8988T (cell line): ENCODE measurements at regions not wholly inside any gene's neighbourhood (a gene's known extent, or its start where the extent isn't known, plus 50 kb on each side); places are given as distances from the start of the nearest gene placed in this dataset.
A peak's percentile ranks its signal among the peaks of the same experiment; 100 is the strongest.

Source experiments
- DNase-seq: peaks from one replicate; pipeline ENCODE4 v3.0.0; 2011

DNA sequence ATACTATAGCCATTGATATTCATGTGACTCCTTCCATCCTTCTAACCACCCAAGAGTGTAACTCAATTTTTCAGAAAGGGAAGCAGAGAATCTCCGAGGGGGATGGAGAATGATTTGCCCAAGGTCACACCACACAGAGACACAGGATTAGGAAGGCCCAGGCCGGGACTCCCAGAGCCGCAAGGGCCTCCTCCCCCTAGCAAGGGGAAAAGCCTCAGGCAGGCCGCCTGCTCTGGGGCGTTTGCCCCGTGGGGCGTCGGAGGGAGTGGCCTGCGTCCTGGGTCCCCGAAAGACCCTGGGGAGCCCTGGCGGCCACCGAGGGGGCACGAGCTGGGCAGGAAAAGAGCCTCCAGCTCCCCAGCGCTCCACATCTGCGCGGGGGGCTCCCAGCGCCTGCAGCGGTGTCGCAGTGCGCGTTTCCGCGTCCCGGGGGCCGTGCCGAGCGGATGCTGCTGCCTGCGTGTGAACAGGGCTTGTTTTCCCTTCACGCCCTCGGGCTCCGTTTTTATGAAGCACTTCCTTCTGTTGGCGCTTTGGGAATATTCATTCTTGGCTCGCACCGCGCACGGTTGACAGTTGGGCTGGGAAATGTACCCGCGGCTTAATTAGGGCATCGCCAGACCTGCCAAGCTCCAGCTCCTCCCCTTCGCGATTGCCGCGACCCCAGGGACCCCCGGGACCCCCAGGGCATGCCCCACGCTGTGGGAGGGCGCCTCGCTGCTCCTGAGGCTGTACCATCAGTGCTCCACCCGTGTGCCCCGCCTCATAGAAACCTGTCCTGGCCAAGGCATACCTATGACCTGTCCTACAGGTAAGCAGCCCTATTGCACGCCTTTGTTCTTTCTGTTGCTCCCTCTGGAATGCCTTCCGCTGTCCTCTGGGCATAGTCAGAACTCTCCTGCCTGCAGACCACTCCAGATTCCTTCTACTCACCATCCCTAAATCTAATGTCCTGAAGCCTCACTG is 158.9 kb upstream of the GLI2 start:
- DNase-seq = no peak

DNA sequence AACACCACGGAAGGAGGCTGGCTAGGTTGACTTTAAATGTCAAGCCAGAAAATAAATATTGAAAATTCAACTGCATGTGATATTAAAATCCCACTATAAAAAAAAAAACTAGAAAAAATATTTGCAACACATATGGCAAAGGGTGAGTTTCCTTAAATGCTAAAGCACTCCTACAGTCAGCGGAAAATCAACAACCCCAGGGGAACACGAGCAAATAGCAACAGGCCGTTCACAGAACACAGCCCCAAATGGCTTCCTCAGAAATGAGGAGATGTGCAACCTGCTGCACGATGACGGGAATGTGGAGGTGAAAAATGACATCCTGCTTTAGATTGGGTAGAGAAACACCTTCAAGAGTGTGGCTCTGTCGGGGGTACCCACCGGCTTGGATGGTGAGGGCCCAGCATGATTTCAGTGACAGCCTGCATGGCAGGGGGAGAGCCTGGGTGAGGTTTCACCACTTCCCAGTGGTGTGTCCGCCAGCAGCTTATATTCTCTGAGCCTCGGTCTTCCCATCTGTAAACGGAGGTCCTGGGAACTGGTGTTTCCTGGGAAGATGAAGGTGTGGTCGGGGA is 157.9 kb upstream of the GLI2 start:
- DNase-seq = no peak

DNA sequence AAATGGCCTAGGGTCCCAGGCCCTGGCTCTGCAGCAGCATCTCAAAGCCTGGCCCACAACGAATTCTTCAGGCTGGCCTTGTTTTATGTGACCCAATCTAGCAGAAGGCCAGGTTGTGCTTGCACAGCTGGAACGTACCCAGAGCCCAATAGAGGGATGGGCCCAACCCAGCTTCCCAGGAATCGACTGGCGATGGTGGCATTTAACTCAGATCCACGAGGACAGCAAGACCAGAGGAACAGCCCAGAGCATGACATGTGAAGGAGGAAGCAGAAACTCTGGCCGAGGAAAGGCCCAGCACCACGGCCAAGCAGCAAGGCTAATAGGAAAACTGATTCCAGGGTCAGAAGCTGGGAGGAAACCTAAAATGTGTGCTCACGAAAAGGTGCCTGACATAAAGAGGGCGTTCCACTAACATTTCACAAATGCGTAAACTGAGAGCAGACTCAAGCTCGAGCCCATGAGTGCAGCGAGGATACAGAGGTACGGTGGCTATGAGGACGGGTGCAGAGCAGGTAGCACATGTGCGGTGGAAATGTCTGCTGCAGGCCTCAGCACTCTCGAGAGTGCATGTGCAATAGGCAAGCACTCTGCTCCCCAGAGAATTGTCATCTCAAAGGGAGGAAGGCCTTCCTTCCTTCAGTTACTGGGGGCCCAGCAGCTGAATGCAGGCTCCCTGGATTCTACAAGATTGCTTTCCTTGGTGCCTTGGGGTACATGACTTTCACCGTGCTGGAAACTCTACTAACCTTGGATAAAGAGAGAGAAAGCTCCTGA is 156.9 kb upstream of the GLI2 start:
- no peak for DNase-seq

DNA sequence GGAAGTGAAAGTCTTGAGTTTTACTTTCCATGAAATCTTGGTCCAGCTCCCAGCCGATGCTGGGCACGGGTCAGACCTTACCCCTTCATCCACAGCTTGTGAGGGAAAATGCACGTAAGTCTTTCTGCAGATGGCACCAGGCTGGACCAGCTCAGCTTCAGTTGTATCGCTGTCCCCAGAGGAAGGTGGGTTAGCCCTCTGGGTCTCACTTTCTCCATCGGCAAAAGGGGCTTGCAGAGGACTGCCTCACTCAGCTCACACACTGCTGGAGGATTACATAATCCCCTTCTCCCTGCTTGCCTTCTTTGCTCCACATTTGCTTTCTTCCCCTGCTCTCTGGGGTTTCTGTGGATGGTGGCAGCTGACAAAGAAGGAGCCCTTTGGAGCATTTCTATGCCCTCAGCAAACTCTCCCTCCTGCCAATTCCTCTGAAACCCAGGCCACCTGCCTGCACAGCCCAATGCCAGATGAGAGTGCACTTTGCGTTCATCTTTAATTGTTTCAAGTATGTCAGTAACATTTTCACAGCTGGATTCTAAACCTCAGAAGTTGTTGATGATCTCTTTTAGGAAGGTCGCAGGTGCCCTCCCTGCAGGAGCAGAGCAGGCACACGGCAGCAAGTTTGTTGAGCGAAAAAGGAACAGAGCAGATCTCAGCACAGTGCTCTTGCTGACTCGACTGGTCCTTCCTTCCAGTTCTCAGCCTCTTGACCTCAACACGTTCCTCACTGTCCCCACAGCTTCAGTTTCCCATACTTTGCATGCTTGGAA is 155.6 kb upstream of the GLI2 start:
- DNase-seq = no peak

DNA sequence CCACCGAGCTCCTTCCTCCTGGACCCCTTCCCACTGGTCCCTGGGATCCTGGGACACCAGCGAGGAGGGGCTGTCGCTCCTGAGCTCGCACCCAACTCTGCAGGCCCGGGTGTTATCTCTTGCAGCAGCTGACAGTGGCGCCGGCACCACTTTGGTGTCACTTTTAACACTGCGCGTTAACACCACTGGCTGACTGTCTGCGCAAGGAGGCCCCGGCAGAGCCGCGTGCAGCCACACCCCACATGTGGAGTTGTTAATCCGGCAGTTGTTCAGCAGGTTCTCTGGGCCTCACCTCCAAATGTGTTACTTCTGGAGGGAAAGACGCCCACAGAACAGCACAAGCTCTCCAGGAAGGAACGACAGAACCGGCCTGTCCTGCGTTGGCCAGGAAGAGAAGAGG is 155.0 kb upstream of the GLI2 start:
- no peak for DNase-seq

DNA sequence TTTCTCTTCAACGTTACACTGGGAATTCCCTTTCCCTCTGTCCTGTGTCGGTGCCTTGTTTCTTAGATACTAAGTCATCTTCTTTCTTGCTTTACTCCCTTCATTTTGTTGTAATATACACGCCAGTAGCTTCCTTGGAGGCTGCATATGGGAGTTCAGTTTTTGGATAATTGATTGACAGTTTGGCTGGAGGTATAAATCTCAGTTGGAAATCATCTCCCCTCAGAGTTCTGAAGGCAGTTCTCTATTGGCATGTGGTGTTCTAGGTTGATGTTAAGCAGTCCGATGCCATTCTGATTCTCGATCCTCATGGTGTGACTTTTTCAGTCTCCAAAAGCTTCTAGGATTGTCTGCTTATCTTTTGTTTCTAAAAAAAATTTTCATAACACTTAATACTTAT is 152.5 kb upstream of the GLI2 start:
- no peak for DNase-seq

DNA sequence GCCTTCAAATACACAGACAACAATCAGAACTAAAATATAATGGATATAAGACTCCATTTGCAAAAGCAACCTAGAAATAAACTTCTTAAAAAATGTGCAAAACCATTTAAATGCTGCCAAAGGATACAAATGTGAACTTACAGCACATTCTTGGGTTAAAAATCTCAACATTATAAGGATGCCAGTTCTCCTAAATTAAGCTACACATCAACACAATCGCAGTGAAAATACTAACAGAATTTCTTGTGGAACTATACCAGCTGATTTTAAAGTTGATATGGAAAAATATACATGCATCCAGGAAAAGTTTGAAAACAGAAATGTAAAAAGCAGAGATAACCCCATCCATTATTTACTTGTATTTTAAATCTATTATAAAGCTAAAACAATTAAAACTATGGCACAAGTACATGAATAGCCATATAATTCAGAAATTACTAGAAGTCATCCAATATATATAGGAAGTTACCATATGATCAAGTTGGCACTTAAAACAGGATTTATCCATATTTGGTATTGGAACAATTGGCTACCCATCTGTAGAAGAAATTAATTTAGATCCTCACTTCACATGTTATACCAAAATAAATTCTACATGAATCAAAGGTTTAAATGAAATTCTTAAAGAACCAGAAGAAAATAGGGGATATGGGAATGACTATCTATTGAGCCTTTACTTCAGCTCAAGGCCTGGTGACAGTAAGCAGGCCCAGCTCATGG is 151.7 kb upstream of the GLI2 start:
- DNase-seq = no peak

DNA sequence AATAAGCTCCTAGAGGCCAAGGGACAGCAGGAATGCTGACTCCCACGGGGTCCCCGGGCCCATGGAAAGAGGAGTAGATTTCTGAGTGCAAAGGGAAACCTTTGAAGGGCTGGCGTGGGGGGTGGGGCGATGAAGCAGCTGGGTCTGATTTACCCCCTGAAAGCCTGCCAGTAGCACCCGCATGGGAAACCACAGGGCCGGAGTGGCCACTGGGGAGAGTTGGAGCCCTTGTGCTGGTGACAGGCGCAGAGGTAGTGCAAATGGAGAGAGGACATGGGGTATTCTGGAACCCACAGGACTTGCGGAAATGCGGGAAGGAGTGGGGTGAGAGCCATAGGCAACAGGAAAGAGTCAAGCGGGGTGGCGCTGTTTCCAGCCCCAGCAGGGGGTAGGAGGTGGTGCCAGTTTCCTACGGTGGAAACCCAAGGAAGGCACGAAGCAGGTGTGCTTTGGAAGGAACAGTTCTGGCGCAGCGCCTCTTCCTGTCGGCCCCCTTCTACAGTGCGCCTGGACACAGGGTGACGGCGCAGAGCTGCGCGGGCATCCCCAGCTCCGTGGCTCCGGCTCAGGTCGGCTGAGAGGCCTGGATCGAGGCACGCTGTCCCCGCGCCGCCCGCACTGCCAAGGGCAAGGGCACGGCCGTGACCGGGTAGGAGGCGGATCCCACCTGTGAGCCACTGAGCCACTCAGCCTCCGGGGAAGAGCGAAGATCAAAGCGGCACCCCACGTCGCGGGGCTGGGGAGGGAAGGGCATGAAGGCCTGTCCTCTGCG is 149.0 kb upstream of the GLI2 start:
- DNase-seq = no peak

DNA sequence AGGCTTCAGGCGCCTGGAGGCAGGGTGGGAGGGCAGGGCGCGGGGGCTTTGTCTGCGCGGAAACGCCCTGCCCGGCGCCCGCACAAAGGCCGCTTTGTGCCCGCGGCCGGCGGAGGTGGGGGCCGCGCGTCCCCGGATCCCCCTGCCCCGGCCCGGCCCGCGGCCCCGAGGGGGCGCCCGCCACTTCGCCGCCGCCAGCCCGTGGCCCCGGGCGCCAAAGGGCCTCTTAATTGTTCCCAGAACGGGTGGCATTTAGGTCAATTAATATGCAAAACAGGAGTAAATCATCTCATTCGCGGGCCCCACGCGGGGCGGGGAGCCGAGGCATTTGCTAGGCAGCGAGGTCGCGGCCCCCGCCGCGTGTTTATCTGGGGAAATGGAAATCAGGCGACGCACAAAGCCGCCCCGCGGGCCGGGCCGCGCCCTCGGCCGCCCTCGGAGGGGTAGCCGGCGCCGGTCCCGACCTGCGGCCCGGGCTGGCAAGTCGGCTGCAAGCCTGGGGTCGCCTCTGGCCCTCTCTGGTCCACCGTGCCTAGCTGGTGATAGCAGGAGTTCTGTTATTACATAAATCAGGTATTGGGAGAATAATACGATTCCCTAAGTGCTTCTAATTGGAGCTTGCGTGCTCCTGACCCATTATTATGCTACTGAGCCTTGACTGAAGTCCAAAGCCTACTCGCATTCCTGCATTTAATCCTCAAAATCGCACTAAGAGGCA is 148.2 kb upstream of the GLI2 start:
- peak; percentile 70 for DNase-seq

DNA sequence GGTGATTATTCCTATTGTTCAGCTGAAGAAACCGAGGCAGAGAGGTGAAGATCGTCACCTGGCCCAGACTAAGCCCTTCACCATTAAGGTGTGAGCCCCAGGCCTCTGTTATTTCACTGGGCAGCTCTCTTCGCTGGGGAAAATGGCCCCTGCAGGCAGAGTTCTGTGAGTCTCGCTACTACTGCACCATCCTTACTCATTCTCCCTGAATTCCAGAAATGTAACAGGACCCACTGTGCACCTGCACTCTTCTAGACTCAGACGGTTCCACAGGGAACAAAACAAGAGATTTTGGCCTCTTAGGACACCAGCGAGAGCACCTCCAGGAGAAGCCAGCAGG is 147.7 kb upstream of the GLI2 start:
- no peak for DNase-seq

DNA sequence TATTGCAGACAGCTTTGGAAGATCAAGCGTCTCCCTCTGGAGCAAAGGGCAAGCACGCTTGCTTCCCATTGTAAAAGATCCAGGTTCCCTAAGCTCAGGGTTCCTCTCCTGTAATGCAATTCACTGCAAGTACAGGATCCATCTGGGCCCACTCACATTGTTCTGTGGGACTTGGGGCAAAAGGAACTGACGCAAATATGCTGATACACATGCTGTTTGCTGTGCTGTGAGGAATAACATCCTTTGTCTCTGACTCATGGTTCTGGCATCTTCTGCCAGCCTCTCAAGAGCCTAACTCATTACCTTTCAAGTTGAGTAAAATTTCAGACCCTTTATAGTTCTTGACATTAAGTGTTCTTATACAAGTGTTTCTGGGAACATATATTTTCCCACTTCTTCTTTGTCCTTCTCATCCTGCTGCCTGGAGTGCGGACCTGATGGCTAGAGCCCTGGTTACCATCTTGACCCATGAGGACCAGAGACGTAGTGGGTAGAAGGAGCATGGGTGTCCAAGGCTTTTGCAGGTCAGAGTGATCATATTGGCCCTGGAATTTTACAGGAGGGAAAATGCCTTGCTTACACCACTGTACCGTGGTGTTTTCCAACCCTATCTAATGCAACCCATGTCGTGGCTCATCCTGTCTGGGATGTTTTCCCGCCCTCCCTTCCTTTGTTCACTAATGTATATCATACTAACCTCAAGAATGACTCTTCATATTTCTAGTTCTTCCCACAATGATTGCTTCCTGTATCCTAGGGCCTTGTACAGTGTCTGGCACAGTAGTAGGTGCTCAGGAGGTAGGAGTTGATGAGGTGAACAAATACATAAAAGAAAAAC is 145.7 kb upstream of the GLI2 start:
- DNase-seq = peak; percentile 77

DNA sequence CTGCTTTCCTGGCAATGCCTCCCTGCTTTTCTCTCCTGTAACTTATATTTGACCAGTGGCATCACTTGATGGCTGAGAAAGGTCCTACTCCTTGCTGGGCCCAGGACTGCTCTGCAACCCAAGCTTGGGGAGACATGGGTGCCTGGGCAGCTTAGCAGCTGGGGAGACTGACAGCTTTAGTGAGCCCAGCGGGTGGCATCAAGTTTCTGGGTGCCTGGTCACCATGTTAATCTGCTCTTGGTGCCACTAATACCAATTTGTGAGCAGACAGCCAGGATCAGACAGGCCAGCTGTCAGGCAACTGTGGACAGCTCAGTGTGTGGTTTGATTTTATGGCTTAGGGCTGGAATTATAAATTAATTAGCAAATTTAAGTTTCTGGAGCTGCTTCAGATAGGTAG is 144.8 kb upstream of the GLI2 start:
- no peak for DNase-seq

DNA sequence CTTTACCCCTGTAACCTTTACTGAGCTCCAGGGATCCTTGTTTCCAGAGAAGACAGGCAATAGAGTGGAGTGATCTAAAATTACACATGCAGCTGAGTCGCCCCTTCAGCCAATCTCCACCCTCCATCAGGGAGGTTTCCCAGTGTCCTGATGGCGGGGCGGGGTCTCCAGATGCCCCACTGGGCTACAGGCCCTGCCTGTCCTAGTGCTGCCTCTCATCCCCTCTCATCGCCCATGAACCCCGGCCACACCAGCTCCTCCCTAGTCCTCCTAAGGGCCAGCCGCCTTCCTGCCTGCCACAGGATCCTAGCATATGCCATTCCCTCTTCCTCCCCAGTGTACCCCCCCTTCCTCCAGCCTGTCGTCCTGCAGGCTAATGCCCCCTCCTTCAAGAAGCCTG is 144.1 kb upstream of the GLI2 start:
- no peak for DNase-seq

DNA sequence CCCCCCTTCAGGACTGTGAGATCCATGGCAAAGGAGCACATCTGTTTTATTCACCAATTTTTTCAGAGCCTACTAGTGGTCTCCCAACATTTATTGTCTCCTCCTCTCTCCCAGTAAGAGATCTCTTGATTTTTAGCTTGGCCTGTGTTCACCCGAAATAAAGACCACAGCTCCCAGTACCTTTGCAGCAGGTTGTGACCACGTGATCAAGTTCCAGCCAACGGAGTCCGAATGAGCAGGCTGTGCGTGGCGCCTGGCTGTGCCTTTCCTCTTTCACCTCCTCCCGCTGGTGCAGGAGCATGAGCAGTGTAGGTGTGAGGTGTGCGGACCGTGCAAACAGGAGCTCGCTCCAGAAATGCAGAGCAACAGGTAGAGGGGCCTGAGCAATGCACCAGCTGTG is 143.6 kb upstream of the GLI2 start:
- no peak for DNase-seq

DNA sequence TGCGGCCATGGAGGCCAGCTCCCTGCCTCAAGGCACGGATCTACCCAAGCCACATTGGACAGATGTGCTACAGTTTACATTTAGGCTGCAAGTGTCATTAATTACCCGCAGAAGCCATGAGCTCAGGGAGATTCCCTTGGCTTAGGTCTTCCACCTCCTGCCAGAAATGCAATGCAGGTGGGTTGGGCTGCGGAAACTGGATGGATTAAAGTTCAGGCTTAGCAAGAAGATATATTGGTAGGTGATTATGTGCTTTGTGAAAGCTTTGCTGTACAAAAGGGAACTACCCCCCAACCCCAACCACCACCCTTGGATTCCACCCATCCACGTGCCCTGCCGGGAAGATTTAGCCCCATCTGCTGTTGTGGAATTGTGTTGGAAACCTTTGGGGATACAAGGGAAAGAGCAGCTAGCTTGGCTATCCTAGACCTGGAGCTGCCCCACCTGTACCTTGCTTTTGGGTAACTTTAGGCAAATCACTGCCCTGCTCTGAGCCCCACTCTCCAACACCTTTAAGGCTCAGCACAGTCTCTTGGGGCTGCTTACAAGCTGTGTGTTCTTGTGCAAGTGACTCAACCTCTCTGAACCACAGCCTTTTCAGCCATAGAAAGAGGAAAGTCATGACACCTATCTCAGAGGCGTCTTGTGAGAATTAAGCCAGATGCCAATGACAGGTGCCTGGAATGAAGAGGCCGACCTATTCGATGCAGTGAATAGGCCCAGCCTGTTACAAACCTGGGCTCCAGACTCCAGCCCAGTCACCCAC is 141.6 kb upstream of the GLI2 start:
- no peak for DNase-seq

DNA sequence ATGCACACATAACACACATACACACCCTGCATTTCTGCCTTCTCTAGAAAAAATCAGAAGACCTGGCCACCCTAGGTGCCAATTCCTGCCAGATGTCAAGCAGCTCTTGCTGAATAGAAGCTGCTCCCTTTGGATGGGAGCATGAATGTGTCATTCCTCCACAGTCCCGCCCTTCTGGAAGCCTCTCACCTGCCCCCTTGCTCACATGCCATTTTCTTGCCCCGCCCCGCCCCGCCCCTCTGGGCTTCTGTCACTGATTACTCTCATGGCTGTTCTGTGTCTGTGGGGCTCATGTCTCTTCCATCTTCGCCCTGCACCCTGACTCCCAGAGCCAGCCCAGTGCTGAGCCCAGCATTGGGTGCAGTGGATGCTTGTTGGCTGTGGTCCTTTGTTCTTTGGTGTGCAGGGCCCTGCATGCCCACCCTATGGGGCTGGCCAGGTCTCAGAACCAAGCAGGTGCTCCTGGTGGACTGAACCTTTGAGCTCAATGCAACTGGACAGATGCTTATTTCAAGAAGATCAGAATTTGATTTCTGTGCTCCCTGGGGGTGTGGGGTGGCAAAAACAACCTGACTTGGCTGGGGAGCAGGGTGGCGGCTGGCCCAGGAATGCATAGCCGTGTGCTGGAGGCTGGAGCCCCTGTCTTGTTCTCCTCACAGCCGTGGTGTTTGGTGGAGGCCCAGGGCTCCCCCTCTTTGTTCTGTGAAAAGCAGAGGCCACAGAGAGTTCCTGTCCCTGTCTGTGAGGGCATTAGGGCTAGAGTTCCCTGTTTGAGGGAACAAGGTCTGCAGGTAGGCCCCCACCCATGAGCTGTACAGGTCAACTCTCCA is 140.6 kb upstream of the GLI2 start:
- no peak for DNase-seq

DNA sequence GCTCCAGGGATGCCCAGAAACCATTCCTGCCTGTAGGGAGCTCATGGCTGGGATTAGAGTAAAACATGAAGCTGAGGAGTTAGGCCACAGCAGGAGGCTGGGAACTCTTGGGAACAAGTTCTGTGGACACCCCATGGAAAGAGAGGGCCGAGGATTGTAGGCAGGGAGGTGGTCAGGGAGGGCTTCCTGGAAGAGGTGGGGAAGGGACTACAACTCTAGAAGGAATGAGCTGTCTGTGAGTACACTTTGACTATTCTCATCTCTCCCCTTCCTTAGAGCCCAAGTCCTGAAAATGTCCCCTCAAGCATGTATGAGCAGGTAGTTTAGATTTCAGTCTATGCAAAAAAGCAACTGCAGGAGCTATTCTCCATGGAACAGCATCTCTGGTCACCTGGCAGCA is 139.9 kb upstream of the GLI2 start:
- DNase-seq = no peak

DNA sequence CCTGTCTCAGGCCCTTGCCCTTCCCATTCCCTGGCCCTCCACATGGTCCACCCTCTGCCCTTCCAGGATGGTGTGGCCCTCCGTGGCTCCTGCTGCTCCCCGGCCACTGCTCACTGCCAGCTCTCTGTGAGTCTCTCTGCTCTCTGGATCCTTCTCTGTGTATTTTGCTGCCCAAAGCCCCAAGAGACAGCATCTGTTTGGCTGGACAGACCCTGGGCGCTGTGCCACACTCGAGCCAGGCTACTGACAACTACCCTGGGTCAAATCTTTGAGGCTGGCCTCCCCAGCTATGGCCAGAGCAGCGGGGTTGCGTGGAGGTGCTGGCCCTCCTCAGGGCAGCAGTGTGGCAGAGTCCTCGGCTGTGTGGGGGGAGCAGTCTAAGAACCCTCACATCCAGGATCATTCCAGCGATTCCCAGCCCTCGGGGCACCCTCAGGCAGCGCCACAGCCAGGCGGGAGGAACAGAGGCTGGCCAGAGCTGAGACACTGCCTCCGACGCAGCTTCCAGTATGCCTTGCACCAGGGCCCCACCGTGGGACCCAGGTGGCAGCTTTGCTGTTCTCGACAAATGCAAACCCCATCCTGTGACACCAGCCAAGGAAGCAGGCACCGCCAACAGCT is 139.4 kb upstream of the GLI2 start:
- no peak for DNase-seq
